Colonic mucosa (tissue), 4 donors: ENCODE measurements at regions not wholly inside any gene's neighbourhood (a gene's known extent, or its start where the extent isn't known, plus 50 kb on each side); places are given as distances from the start of the nearest gene placed in this dataset.

Experiments used
- DNase-seq: peaks from one replicate; pipeline ENCODE4 v3.0.0-alpha.2; 2020
- H3K27ac ChIP-seq: fragments of 200-600 bp; one replicate; pipeline ENCODE4 v1.8.0; 2021
- H3K27me3 ChIP-seq: fragments of 200-600 bp; one replicate; pipeline ENCODE4 v1.8.0; 2021
- H3K36me3 ChIP-seq: fragments of 200-600 bp; one replicate; pipeline ENCODE4 v1.8.0; 2021
- H3K4me1 ChIP-seq: fragments of 200-600 bp; one replicate; pipeline ENCODE4 v1.8.0; 2021; ENCODE audit warnings: mild to moderate bottlenecking
- H3K4me3 ChIP-seq: fragments of 200-600 bp; one replicate; pipeline ENCODE4 v1.8.0; 2021
- H3K9ac ChIP-seq, 2 donors: one replicate each; pipeline ENCODE4 v1.7.0; 2013; ENCODE audit warnings: control low read depth in 2 of 2, low read depth in 2 of 2, low read length in 2 of 2
- H3K9me3 ChIP-seq: fragments of 200-600 bp; one replicate; pipeline ENCODE4 v1.8.0; 2021
- intact Hi-C: fragments of 100-400 bp; cut with DNase I; formaldehyde crosslinking; loops from one replicate; pipeline ENCODE4 v1.14.1; 2022
- TF ChIP-seq, protein P1 (sequence below): fragments of 200-600 bp; IDR thresholded peaks from one replicate; pipeline ENCODE4 v1.8.0; 2022; ENCODE audit warnings: antibody characterized with exemption, mild to moderate bottlenecking
- donor health status: healthy.
- donor health status: DM: no; HTN: no; CAD: no.
- donor health status: DM: no; HTN: no; CAD: no.

DNA sequence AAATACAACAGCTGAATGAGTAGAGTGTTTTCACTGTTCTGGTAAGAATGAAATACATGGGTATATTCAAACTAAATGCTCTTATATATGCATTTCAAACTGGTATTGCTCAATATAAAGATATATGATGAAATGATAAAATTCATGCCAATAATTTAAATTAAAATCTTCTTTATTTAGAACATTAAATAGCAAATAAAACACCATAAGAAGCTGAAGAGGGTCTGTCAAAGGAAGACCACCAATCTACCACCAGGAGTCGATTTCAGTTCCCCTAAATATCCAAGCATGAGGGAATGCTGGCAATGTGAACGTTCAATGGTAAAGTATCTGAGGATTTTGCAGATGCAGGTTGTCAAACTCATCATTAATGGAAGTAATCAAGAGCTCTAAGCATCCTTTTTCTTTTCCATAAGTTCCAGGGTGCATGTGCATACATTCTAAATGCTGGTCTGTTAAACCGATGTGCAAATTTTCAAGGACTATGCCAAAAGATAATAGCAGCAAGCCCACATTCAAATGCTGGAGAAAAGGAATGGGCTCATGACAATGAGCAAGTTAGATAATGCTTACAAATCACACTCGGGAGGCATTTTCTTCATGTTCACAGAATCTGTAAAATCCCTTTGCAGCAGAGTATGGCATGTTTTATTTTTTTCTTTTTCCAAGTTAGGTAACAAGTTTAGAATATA is 118.8 kb upstream of the MTAP start:
- Histone ChIP-seq H3K9me3 (no peaks in the 10 kb centered on the region), H3K27ac (no peak overlapping the region), H3K27me3 (no peaks in the 10 kb centered on the region), H3K9ac (no peak overlapping the region), H3K4me1 (no peaks in the 10 kb centered on the region), H3K4me3 (no peak overlapping the region), H3K36me3 (no peaks in the 10 kb centered on the region)
- TF ChIP-seq, protein P1, sequence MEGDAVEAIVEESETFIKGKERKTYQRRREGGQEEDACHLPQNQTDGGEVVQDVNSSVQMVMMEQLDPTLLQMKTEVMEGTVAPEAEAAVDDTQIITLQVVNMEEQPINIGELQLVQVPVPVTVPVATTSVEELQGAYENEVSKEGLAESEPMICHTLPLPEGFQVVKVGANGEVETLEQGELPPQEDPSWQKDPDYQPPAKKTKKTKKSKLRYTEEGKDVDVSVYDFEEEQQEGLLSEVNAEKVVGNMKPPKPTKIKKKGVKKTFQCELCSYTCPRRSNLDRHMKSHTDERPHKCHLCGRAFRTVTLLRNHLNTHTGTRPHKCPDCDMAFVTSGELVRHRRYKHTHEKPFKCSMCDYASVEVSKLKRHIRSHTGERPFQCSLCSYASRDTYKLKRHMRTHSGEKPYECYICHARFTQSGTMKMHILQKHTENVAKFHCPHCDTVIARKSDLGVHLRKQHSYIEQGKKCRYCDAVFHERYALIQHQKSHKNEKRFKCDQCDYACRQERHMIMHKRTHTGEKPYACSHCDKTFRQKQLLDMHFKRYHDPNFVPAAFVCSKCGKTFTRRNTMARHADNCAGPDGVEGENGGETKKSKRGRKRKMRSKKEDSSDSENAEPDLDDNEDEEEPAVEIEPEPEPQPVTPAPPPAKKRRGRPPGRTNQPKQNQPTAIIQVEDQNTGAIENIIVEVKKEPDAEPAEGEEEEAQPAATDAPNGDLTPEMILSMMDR = no peak
- DNase-seq = no peak
- intact Hi-C loops = loop anchor here (10.0 kb wide), 1 partner anchor 179 kb away; no protein-coding TSS in a partner anchor

DNA sequence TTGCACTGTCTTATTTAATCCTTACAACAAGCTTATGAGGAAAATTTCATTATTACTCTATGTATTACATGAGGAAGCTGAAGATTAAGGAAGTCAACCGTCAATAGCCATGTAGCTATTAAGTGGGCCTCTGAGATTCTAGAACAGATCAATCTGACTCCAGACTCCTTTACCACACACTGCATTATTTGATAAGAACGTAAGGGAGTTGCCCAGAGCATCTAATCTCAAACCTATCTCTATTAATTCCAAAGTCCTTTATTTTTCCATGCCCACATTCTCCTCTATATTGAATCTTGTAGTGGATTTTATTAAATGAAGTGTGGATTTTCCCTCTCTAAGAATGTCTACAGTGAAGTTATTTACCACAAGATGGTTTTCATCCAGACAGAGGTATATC is 118.2 kb upstream of the MTAP start:
- Histone ChIP-seq H3K9ac (no peak overlapping the region), H3K4me3 (no peak overlapping the region), H3K4me1 (no peaks in the 10 kb centered on the region)

GRCh38 chr9:21684831-21685362 is 117.5 kb upstream of the MTAP start:
- no peak overlapping the region for H3K9ac ChIP-seq
- intact Hi-C loops = loop anchor here (10.0 kb wide), 1 partner anchor 180 kb away; no protein-coding TSS in a partner anchor
- no peak overlapping the region for H3K4me3 ChIP-seq
- no peak overlapping the region for H3K27ac ChIP-seq
- no peaks in the 10 kb centered on the region for H3K9me3 ChIP-seq
- DNase-seq = no peak
- no peaks in the 10 kb centered on the region for H3K36me3 ChIP-seq
- no peaks in the 10 kb centered on the region for H3K4me1 ChIP-seq
- TF ChIP-seq, protein P1 = no peak
- H3K27me3 ChIP-seq = no peaks in the 10 kb centered on the region

More for the DNA sequence above, 118.2 kb upstream of the MTAP start:
- TF ChIP-seq, protein P1 = no peak
- intact Hi-C loops = loop anchor here (10.0 kb wide), 1 partner anchor 179 kb away; no protein-coding TSS in a partner anchor
- Histone ChIP-seq H3K9me3 (no peaks in the 10 kb centered on the region), H3K36me3 (no peaks in the 10 kb centered on the region), H3K27ac (no peak overlapping the region), H3K27me3 (no peaks in the 10 kb centered on the region)
- DNase-seq = no peak

DNA sequence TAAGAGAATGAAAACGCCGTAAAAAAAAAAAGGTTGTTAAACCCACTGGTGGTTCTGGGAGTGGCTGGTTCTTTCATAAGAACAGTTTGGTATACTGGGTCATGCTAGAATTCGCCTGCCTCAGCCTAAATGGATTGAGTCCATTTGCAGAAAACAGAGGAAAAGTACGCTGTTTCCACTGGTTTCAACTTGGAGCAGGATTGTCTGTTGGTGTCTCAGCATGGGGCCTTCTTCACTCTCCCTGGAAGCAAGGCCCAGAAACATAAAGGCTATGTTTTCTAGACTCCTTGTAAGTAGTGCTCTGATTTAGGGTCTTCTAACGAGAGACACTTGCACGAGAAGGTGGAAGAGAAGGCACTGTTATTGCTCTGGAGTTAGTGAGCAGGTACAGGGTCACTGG is 116.9 kb upstream of the MTAP start:
- no peak for DNase-seq
- Histone ChIP-seq H3K27me3 (no peaks in the 10 kb centered on the region), H3K4me3 (no peak overlapping the region), H3K9me3 (no peaks in the 10 kb centered on the region), H3K4me1 (no peaks in the 10 kb centered on the region), H3K9ac (no peak overlapping the region), H3K36me3 (no peaks in the 10 kb centered on the region), H3K27ac (no peak overlapping the region)
- TF ChIP-seq, protein P1 = no peak
- intact Hi-C loops = loop anchor here (10.0 kb wide), 1 partner anchor 181 kb away; no protein-coding TSS in a partner anchor

DNA sequence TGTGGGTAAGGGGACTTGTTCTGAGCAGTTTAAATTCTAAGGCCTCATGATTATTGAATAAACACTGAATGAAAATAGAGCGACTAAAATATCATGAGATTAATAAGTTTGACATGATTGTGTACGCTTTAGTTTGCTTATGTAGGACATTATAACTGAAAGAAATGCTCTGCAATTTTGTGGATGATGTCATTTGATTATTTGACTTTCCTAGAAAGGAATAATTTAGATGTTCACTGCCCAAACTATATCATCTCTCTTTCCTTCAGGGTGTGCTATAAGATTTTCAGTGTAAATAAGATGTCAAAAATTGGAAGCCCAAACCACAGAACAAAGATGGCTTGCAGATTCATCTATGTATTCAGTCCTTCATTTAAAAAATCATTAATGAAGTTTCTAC is 115.7 kb upstream of the MTAP start:
- intact Hi-C loops = loop anchor here (10.0 kb wide), 1 partner anchor 182 kb away; no protein-coding TSS in a partner anchor
- no peaks in the 10 kb centered on the region for H3K27me3 ChIP-seq
- no peaks in the 10 kb centered on the region for H3K36me3 ChIP-seq
- no peaks in the 10 kb centered on the region for H3K9me3 ChIP-seq
- H3K4me1 ChIP-seq = no peaks in the 10 kb centered on the region
- no peak for DNase-seq
- no peak overlapping the region for H3K4me3 ChIP-seq
- H3K27ac ChIP-seq = no peak overlapping the region
- no peak overlapping the region for H3K9ac ChIP-seq
- TF ChIP-seq, protein P1 = no peak
